ENCODE measurements at regions not wholly inside any gene's neighbourhood (a gene's known extent, or its start where the extent isn't known, plus 50 kb on each side); places are given as distances from the start of the nearest gene placed in this dataset.
"Not testable (repeated sequence)": the region's sequence is repeated elsewhere in the genome, so short reads cannot be mapped to it uniquely, and the experiment has no call there.

- DNase-seq, result not testable (repeated sequence)
These were observed 121.7 kb downstream of the ATP6V0E2 start for GRCh38 chr7:149995369-149996026.

DNA sequence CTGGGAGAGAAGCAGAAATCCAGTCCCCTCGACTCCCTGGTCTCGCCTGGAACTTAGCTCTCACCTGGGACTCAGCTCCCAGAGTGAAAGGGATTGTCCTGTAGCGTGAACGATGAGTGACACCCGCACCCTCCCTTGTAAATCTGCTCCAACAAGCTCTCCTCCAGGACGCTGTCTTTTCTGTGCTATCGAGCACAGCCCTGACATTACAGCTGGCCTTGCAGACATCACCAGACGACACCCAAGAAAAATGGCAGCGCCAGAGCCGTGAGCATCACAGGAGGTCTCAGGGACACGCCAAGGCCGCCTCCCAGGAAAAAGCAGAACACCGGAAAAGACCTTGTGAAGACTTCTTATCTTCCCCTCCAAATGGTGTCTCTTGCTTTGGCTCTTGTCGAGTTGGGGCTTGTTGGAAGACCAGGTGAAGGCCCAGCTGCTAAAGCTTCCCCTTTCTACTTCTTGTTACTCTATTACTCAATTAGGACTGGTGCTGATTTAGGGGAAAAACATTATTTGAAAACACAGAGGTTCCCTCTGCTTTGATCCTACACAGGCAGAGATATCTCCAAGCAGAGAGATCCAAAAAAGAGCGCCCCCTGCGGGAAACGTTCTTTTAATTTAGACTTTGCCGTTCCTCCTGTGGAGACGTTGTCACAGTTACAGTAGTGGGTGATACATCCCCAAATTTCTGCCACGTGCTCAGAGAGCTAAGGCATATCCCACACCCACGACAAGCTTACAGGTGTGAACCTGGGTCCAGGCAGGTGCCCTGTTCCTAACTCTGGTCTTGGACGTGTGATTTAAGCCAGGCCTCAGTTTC, 127.2 kb downstream of the ATP6V0E2 start:
- peak; percentile 14 for DNase-seq

DNA sequence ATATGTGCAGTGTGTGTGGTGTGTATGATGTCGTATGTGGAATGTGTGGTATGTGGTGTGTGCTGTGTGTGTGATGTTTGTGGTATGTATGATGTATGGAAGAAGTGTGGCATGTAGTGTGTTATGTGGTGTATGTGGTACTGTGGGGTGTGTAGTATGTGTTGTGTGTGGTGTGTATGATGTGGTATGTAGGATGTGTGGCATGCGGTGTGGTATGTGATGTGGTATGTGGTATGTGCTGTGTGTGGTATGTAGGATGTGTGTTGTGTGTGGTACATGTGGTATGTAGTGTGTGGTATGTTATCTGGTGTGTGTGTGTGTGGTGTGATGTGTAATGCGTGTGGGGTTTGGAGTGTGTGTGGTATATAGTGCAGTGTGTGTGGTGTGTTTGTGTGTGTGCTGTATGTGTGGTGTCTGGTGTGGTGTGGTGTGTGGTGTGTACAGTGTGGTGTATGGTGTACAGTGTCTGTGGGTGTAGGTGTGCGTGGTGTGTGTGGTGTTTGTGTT, 129.6 kb downstream of the ATP6V0E2 start:
- DNase-seq, result no peak

DNA sequence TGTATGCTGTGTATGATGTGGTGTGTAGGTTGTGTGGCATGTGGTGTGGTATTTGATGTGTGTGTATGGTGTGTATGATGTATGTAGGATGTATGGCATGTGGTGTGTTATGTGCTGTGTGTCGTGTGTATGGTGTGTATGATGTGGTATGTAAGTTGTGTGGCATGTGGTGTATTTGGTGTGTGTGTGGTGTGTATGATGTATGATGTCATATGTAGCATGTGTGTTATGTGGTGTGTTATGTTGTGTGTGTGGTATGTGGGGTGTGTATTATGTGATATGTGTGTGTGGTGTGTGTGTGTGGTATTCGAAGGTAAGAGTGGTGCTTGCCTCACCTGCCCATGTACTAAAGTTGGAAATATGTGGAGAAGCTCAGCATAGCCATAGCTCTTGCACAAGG, 130.2 kb downstream of the ATP6V0E2 start:
- not testable (repeated sequence) for DNase-seq

GRCh38 chr7:150004843-150005242, 131.1 kb downstream of the ATP6V0E2 start:
- DNase-seq, result not testable (repeated sequence)

DNA sequence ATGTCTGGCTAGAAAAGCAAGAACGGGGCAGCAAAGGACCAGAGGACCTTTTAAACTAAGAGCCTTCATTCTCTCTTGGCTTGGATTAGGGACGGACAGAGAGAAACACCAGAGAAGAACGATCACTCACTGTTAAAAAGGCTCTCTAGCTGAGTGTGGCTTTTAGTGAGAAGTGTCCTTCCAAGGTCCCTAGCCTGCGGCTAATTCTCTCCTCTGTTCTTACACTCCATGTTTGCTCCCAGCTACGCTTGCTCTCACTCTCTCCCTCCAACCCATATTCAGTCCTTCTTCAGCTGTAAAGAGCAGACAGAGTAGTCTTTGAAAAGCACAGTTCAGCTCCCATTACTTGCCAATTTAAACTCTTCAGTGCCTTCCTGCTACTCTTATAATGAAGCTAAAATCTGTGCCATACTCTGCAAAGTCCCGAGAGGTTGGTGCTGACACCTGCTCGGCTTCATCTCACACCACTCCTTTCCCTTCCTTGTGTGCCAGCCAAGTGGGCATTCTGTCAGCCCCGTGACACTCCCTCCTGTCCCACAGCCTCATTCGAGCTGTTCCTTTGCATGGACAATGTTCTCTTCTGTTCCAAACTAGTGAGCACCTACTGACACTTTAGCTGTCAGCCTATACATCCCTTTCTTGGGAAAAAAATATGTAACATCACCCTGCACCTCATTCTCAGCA, 136.0 kb downstream of the ATP6V0E2 start:
- DNase-seq, result not testable (repeated sequence)

DNA sequence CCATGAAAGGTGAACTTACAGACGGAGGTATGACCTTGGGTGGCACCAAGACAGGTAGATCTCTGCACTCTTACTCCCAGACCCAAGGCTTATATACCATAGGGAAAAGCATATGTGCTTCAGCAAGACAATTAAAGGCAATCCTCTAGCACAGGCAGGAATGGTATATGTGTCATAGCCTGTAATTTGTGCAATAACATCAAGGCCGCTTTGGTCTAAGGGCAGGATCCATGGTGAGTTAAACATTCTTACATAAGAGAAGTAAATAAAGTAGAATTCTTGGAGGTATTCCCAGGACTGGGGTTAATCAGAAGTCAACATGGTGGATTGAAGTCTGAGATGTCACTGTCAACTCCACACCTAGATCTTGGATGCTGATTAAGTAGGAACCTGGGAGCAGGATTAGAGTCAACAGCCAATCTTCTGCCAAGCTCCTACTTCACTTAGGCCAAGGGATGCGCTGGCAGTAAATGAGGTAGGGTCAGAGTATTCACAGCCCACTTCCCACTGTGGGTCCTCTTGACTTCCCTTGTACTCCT, 143.0 kb downstream of the ATP6V0E2 start:
- not testable (repeated sequence) for DNase-seq

- not testable (repeated sequence) for DNase-seq
These were observed 146.4 kb downstream of the ATP6V0E2 start for GRCh38 chr7:150020210-150020609.

GRCh38 chr7:150024550-150025490, 151.1 kb downstream of the ATP6V0E2 start:
- not testable (repeated sequence) for DNase-seq

- DNase-seq, result not testable (repeated sequence)
These were observed 152.0 kb downstream of the ATP6V0E2 start for GRCh38 chr7:150025802-150026201.

DNA sequence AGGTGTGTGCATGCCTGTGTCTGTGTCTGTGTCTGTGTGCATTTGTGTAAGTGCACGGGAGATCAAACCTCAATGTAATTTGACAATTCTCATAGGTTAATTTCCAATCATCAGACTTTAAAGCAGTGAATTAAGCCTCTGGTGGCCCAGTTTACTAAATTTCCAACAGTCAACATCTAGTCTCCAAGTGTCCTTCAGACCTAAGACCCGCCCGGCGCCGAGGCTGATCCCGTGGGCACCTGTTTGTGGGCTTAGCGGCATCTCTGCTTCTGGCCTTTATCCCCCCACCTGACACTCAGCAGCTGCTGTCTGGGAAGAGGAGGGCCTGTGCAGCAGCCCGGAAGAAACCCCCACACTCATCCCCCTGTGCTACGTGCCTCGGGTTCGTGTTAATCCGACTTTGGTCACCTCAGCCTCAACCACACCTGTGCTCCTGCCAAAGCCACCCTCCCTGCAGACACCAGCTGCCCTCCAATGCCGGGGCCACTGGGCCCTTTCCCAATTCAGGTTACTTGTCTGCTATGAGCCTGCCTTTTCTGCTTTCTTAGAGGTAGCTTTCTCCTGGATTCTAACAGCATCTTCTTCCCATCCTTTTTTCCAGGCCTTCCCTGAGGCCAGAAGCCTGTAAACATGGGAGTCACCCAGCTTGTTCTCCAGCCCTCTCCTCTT, 154.7 kb downstream of the ATP6V0E2 start:
- DNase-seq, result not testable (repeated sequence)

DNA sequence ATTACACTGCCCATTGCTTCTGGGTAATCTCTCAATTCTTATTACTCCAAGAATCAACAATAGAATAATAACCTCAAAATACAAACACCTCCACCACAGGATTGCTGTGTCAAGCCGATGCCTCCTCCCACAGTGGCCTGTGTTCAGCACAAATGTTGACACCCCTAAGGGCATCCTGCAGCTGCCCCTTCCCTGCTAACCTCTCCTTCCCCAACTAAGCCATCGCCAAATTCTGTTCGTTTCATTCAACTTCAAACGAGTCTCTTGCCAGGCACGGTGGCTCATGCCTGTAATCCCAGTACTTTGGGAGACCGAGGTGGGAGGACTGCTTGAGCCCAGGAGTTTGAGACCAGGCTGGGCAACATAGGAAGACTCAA, 155.2 kb downstream of the ATP6V0E2 start:
- not testable (repeated sequence) for DNase-seq

DNA sequence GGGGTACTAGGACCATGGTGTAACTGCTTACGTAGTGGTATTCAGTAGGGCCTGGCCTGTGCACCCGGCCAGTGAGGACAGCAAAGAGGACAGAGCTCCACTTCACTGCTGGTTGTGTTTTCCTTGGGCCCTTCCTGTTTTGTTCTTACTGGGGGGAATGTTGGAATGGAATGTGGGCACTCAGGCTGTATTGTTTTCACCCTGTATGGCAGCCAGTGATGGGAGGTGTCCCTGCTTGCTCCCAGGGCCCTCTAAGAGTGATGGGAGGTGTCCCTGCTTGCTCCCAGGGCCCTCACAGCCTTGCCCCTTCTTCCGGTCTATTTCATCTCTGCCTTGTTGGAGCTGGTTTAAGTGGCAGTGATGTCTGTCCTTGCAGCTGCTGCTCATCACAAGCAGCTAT, 158.0 kb downstream of the ATP6V0E2 start:
- not testable (repeated sequence) for DNase-seq

DNA sequence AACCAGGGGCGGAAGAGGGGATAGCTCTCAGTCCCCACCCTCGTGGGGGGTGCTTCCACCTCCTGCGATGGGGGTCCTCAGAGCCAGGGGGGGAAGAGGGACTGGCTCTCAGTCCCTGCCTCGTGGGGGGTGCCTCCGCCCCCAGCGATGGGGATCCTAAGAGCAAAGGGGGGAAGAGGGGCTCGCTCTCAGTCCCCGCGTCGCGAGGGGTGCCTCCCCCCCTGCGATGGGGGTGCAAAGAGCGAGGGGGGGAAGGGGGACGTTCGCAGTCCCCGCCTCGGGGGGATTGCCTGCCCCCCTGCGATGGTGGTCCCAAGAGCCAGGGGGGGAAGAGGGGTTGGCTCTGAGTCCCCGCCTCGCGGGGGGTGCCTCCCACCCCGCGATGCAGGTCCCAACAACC, 159.9 kb downstream of the ATP6V0E2 start:
- DNase-seq, result not testable (repeated sequence)

GRCh38 chr7:150035769-150036168, 162.0 kb downstream of the ATP6V0E2 start:
- not testable (repeated sequence) for DNase-seq

GRCh38 chr7:150039061-150039460, 165.3 kb downstream of the ATP6V0E2 start:
- not testable (repeated sequence) for DNase-seq

DNA sequence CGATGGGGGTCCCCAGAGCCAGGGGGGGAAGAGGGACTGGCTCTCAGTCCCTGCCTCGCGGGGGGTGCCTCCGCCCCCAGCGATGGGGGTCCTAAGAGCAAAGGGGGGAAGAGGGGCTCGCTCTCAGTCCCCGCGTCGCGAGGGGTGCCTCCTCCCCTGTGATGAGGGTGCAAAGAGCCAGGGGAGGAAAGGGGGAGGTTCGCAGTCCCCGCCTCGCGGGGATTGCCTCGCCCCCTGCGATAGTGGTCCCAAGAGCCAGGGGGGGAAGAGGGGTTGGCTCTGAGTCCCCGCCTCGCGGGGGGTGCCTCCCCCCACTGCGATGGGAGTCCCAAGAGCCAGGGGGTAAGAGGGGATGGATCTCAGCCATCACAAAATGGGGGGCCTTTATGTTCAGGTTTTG, 168.5 kb downstream of the ATP6V0E2 start:
- DNase-seq, result not testable (repeated sequence)

DNA sequence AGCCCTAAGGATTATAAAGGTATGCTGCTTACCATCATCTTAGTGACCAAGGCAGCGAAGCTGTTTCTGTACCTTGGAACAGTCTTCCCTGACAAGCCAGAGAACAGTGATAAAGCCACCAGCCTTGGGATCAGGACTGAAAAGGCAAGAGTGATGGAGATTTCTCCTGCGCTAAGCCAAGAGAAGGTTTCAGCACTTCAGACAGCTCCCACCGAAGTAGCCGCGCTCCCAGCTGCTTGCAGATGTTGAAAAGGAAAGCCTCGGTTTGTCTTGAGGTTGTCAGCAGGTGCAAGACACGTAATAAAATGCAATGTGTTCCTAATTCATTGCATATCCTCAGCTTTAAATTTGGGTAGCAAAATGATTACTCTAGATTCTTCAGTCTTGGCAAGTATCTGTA, 171.0 kb downstream of the ATP6V0E2 start:
- DNase-seq, result peak; percentile 24

GRCh38 chr7:150045596-150045995, 171.8 kb downstream of the ATP6V0E2 start:
- not testable (repeated sequence) for DNase-seq

- DNase-seq, result not testable (repeated sequence)
These were observed 172.8 kb downstream of the ATP6V0E2 start for GRCh38 chr7:150046290-150047194.
